HG03139 (cell line): ENCODE measurements at regions not wholly inside any gene's neighbourhood (a gene's known extent, or its start where the extent isn't known, plus 50 kb on each side); places are given as distances from the start of the nearest gene placed in this dataset.

Experiments used
- ATAC-seq: cut with Tn5 transposase; IDR thresholded peaks from one replicate; pipeline ENCODE4 v1.9.1; 2021; ENCODE audit not compliant: unreplicated experiment

DNA sequence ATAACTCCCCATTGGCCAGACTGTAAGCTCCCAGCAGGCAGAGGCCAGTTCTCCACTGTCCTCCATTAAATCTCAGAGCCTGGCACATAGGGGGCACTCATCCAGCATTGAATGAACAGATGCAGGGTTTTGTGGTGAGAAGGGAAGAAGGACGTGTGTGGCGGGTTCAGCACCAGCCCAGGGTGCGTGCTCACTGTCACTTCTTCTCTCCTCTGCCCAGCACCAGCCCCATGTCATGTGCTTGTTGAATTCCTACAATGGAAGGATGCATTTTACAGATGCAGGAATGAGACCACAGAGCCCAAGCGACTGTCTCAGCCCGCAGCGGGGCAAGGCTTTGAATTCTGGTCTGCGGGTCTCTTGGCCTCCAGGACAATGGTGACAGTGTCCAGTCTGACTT lies 149.9 kb downstream of the CEBPB start:
- no peak for ATAC-seq

DNA sequence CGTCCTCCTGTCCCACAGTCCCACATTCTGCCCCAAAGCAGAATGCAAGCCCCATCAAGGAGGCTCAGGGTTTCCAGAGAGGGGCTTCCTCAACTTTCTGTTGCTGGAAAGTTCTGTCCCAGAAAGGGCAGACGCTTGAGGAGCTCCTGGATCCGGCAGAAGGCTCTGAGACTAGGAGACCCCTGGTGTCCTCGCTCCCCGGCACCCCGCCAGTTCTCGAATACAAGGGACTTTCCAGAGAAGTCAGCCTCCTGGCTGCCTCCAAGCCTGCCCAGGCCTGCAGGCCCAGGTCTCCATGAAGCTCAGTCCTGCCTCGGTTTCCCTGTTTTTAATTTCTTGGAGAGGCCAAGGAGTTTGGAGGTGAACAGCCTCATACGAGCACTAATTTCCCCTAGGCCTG lies 150.4 kb downstream of the CEBPB start:
- ATAC-seq = no peak

DNA sequence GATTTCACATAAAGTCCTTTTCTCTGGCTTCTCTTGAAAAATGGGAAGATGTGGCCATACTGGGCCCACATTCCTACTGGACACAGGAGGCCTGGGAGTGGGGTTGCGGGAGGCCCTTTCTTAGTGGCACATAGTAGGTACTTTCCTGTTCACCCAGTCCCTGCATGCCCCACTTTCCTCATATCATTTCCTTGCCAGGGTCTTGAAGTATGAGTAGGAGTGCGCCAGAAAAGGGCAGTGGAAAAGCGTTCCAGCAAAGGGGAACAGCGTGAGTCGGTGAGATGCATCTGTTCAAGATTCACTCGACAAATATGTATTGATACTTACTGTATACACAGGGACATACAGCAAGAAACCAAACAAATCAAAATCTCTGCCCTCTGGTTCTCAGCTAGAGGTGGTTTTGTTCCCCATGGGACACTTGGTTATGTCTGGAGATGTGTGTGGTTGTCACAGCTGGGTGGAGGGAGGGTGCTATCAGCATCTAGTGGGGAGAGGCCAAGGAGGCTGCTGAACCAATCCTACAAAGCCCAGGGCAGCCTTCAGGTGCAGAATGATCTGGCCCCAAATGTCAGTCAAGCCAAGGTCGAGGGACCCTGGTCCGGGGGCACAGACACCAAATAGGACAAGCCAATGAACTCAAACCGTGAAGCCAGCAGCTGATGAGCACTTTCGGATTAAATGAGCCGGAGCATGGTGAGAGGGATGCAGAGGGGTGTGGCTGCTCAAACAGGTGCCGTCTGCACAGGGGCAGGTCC lies 151.4 kb downstream of the CEBPB start:
- ATAC-seq = no peak

DNA sequence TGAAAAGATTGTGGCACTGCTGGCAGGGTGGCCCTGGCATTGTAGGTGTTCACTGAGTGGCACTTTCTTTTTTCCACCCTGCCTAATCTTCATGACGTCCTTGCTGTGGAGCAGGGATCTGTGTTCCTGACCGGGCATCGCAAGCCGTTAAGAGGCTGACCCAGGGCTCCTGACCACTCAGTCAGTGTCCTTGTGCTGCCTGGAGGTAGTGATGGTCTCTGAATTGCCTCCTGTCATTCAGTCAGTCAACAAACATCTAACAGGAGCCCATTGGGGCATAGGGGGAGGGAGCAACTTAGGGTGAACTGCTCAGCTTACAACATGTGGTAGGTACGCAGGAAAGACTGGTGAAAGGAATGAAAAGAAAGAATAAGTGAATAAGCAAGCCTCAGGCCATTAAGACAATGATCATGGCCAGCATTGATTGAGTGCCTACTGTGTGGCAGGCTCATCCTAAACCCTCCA lies 152.0 kb downstream of the CEBPB start:
- ATAC-seq = no peak

DNA sequence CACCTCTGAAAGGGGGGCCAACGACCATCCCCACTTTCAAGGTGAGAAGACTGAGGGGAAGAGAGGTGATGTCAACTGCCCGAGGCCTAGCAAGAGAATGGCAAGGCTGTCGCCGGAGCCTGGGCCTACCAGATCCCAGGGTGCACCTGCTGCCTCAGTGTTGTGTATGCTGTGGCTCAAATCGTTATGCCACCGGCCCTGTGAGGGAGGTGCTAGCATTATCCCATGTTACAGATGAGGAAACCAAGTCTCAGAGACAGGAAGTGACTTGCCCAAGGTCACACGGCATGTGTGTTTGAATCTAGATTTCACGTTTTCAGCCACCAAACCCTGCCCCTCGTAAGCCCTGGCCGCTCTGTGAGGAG lies 152.5 kb downstream of the CEBPB start:
- ATAC-seq = no peak

DNA sequence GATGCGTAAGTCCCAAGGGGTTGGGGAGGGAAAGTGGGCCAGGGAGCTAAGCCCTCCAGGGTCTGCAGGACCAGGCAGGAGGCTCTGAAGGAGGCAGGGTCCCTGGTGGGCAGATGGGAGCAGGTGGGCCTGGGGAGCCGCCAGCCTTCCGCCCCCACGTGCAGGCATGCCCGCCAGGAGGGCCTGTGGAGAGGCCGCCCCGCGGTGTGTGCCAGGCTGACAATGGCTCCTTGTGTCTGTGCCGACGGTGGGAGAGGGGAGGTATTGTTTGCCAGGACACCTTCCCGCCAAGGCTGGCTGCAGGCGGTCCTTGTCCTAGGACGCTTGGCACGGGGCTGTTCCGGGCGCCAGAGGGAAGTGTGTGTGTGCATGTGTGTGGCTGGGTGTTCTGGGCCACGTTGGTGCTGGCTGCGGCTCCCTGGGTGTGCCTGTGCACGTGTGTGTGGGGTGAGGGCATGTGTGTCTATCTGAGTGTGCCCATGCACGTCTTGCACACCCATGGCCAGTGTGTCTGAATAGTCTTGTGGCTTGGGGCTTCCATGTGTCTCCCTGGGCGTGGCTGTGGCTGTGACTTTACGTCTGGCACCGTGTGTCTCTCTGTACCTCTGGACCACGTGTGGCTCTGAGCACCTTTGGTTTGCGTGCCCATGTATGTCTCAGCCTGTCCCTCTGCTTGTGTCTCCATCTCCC lies 153.0 kb downstream of the CEBPB start:
- ATAC-seq = no peak

DNA sequence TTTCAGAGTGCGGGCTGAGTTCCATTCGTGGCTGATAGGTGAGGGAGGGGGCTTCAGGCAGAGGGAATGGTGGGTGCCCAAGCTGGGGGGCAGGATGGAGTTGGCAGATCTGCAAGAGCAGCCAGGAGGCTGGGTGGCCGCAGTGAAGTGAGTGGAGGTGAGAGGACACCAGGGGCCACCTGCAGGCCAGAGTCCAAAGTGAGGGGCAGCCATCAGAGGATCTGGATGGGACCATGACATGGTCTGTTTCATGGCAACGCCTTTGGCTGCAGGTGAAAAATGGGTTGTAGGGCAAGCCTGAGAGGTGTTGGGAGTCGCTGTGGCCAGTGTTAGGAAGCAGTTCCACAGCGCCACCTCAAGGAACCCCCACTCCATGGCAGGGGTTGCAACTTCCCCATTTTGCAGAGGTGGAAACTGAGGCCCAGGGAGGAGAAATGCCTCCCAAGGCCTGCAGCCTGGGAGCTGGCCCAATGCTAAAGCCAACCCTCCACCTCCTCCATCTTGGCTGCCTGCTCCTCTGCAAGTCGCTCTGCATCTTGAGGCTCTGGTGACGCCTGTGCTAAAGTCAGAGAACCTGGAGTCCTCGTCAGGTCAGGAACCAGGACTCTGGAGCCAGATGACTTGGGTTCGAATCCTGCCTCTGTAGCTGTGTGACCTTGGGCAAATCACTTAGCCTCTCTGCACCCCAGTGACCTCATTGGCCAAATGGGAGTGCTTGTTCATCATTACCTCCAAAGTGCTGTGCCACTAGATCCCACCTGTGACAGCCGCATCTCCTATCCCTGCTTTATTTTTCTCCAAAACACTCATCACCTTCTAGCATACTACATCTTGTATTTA lies 153.8 kb downstream of the CEBPB start:
- ATAC-seq = no peak

DNA sequence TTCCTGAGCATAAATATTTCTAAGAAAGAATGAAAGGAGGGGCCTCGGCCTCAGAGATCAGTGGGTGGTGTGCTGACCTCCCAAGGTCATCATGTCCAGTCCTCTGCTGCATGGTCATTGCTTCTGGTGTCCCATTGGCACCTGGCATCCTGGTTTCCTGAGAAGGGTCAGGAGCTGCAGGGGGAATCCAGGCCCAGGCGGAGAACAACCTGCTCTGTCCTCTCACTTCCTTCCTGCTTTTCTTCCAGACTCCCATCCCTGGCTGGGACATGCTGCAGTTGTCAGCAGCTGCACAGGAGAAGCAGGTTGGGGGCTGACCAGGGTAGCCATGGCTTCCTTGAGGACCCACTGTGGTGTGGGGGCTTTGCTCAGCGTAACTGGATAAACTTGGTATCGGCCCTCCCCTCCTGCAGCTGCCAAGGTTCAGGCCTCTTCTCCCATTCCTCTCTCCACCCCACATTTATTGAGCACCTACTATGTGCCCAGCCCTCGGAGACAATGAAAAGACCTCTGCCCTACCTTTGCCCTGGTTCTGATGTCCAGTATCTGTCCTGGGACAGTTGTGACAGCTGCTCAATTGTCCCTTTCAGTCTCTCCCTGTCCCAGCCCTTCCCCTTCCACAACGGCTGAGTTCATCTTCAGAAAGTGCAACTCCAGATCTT lies 155.2 kb downstream of the CEBPB start:
- no peak for ATAC-seq

DNA sequence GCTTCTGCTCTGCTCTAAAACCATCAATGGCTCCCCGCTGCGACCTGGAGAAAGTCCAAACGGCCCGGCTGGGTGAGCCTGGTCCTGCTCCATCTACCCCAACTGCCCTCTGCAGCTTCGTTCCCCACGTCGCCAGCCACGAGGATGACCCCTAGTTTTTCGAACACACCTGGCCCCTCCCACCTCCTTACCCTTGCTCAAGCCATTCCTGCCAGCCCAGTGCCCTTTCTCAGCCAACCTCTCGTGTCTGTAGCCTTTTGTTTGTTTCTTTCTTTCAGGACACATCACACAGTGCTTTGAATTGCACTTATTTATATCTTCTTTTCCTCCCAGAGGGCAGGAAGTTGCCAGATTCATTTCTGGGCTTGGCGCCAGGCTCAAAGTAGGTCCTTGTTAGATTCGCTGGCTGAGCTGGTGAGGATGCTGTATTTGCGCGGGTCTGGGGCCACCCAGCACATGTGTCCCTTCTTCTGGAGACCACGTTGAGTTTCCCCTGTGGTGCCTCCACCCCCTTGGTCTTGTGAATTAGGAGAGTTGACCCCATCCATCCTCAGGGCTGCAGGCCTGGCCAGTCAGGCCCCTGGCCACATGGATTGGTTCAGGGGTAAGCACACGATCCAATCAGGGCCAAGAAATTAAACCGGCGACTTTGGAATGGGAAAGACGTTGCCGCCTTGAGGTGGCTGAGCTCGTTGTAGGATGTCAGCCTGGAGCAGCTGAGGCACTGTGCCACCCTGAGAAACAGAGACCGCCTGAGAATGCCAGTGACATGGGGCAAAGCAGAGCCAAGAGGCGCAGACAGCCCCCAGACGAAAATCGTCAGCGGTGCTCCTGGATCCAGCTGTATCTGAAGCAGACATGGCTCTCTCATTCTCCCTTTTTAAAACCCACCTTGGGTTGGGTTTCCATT lies 156.0 kb downstream of the CEBPB start:
- no peak for ATAC-seq

DNA sequence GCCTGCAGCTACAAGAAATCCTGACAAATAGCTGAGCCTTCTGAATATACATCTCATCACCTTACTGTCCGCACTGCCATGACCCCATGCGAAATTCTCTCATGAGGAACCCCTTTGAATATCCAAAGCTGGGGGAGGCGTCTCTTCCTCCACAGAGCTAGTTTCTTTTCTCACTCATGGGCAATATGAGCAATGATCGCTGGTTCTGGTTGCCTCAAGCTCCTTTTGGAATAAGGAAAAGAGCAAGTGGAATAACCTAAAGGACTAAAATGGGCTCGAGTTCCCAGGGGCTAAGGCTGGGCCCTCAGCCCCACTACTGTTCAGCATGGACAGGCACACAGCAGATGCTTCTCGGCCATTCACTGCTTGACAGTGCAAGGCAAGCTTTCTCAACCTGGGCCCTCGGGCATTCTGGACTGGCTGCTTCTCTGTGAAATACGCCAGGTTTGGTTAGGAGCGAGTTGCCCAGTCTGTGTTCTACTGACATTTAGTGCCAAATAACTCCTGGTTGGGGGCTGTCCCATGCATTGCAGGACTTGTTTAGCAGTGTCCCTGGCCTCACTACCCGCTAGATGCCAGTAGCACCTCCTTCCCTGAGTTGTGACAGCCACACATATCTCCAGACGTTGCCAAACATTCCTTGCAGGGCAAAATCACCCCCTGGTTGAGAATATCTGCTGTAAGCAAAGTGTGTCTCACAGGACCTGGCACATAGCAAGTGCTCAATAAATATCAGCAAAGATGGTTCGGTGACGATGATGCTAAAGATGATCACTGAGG lies 156.8 kb downstream of the CEBPB start:
- no peak for ATAC-seq

DNA sequence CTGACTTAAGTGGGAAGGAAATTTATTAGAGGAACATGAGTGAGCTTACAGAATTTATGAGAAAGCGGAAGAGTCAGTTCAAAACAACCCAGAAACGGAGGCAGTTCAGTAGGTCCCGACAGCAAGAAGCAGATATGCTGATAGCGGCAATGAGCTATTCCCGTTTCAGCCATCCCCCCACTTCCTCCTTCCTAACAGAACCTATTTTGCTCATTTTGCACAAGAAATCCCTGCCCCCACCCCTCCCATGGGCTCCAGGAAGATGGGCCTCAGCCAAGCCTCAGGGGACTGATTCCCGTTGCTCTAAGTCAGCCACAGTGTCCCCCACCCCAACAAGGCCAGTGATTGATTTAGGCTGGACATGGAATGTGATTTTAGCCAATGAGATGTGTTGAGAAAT lies 157.5 kb downstream of the CEBPB start:
- ATAC-seq = no peak

DNA sequence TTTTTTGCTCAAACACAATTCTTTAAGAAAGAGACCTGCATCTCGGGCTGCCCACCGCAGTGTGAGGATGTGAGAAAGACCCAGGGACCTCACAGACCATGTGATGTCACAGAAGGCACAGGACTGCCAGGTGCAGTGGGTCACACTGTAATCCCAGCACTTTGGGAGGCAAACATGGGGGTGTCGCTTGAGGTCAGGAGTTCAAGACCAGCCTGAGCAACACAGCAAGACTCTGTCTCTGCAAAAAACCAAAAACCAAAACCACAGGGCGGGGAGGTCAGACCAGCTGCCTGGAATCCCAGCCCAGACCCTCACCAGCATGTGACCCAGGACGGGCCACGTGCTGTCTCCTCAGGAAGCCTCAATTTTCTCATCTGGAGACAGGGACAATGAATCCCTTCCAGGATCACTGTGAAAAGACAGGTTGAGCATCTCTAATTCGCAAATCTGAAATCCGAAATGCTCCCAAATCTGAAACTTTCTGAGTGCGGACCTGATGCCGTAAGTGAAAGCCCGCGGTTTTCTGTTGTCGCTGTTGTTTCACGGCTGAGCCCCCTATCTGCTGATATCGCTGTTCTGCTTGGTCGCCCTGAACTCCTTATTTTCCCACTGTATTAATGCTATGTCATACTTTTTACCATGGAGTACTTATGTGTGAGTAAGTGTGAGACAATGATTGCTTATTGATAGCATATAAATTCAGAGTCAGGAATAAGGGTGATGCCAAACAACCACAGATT lies 159.5 kb upstream of the PTPN1 start:
- ATAC-seq = no peak

DNA sequence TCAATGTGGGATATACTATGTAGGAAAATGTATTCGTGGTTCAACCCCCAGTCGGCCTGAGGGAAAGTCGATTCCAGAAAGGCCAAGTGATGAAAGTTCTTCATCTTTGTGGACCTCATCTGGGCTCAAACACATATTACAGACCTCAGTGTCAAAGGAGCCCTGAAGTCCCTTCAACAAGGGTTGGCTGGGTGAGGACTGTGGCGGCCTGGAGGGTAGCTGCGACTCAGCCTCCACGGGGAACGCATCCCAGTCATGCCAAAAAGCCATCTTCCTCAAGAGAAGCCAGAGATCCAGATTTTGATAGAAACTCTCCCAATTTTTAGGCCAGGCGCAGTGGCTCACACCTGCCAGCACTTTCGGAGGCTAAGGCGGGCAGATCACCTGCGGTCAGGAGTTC lies 158.6 kb upstream of the PTPN1 start:
- no peak for ATAC-seq

DNA sequence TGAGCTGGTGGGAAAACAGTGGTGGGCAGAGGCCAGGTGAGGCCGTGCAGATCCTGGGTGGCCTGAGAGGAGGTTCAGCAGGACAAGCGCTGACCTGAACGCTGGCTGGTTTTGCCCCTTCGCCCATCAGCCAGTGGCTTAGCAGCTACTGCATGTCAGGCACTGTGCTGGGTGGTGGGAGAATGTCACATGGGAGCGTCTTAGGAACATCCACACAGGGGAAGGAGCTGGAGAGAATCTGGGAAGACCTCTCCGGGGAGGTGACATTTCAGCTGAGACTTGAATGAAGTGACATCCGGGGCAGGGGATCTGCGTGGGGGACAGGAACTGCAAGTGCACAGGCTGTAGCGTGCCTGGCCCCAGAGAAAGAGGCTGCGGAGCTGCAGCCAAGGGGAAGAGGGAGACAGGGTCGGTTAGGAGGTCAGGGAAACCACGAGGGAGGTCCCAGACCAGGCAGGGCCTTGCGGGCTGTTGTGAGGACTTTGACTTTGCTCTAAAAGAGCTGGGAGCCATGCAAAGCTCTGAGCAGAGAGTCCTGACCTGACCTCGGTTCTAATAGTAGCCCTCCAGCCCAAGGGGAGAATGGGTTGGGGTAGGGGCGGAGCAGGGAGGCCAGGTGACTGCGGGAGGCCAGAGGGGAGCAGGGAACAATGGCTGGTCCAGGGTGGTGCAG lies 156.8 kb upstream of the PTPN1 start:
- ATAC-seq = no peak

DNA sequence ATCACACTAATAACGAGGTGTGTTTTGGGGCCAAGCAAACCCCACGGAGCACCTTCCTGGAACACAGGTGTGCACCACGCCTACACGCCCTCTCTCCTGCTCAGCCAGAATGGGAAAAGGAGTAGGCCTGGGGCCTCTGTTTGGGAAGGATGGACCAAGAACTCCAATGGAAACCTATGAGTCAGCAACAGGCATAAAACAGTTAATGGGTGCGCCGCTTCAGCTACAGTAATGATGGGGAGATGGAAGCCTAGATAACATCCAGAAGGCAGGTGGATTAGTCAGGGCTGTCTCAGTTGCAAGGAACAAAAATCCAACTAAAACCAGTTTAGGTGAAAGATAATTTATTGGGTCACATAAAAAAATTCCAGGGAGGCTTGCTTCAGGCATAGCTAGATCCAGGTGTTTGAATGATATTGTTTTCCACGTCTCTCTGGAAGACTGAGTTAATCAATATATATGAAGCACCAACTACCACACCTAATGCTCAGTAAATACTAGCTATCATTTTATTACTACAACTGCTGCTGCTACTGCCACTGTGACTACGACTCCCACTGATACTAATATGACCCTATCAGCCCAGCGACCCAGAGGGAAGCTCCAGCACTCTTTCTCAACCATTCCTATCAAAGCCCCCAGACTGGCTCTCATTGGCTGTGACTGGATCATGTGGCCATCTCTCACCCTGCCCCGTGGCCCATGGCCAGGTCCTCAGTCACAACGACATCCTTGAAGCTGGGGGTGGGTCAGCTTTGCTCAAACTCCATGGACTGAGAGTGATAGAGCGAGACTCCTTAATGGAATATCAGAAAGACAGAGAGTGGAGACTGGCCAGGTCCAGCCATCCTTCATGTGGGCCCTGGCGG lies 155.2 kb upstream of the PTPN1 start:
- ATAC-seq = no peak

DNA sequence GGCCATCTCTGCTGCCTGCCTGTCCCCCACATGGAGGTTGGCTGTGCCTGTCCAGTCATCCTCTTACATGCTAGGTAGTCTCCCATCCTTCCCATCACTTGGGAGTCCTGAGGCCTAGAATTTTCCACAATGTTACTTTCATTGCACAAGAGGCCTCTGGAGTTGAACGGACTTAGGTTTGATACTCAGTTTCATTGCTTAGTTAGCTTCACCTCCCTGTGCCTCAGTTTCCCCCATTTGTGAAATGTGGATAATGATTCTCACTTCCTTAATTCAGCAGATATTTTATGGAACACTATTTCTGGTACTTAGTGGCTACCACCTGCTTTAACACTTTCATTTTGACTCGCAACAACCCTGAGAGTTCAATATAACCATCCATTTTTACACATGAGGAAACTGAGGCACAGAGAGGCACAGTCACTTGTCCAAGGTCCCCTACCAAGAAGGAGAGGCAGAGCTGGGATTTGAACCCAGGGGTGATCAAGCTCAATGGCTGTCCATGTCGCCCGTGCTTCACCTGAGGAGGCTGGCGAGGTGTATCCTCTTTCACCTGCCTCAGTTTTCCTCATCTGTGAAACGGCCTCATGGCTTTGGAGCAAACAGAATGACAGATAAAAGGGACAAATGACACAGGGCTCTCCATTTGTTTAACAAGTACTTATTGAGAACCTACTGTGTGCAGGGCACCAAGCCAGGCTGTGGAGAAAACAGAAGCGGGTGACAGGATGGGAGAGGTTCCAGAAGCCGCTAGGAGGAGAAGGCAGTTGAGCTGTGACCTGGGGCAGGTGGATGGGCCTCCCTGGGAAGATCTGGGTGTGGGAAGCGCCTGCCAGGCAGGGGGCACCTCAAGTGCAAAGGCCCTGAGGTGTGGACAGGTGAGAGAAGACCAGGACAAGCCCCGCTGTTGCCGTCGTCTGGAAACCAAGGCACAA lies 154.3 kb upstream of the PTPN1 start:
- no peak for ATAC-seq
